ENCODE measurements at regions not wholly inside any gene's neighbourhood (a gene's known extent, or its start where the extent isn't known, plus 50 kb on each side); places are given as distances from the start of the nearest gene placed in this dataset.

DNA sequence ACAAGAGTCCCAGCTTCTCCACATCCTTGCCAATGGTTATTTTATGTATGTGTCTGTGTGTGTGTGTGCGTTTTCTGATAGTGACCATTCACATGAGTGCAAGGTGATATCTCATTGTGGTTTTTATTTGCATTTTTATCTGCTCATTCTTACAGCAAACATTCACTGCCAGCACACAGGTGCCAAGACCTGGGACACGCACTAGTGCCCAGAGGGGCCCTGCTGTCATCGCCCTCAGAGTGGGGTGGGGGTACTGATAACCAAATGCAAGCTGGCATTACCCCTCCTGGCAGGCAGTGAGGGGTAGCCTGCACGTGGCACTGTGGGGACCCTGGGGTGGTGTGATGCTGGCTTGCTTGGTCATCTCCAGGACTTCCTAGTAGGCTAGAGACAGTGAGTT lies 285.4 kb downstream of the LPIN1 start:
- TF ChIP-seq EZH2 (IDR thresholded peaks at IDR 0.05; ENCODE audit: low read depth): no peak
- TF ChIP-seq, protein P1, sequence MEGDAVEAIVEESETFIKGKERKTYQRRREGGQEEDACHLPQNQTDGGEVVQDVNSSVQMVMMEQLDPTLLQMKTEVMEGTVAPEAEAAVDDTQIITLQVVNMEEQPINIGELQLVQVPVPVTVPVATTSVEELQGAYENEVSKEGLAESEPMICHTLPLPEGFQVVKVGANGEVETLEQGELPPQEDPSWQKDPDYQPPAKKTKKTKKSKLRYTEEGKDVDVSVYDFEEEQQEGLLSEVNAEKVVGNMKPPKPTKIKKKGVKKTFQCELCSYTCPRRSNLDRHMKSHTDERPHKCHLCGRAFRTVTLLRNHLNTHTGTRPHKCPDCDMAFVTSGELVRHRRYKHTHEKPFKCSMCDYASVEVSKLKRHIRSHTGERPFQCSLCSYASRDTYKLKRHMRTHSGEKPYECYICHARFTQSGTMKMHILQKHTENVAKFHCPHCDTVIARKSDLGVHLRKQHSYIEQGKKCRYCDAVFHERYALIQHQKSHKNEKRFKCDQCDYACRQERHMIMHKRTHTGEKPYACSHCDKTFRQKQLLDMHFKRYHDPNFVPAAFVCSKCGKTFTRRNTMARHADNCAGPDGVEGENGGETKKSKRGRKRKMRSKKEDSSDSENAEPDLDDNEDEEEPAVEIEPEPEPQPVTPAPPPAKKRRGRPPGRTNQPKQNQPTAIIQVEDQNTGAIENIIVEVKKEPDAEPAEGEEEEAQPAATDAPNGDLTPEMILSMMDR (conservative IDR thresholded peaks at IDR 0.05): no peak
